H1 (cell line): ENCODE measurements at regions not wholly inside any gene's neighbourhood (a gene's known extent, or its start where the extent isn't known, plus 50 kb on each side); places are given as distances from the start of the nearest gene placed in this dataset.

Experiments
- CTCF ChIA-PET: fragments of 300-600 bp; sonication (Branson Sonifier 250); formaldehyde crosslinking; loops from one replicate; lab custom pipeline; 2021; ENCODE audit not compliant: partially characterized antibody; lab: Charles Lee
- POLR2A ChIA-PET: fragments of 300-600 bp; sonication (Branson Sonifier 250); formaldehyde crosslinking; loops from one replicate; lab custom pipeline; 2021; ENCODE audit warnings: inconsistent platforms; ENCODE audit not compliant: partially characterized antibody; lab: Charles Lee
- DNase-seq, 2 experiments: peaks; one replicate each; pipeline versions ENCODE4 v3.0.0 to v3.0.0-alpha.2; 2010 to 2022; ENCODE audit warnings: low spot score in 2 of 2, low read depth in 1 of 2, mixed read lengths in 1 of 2
- FAIRE-seq: peaks from 2 replicates; lab custom pipeline; 2011; peaks lifted over from hg19 to GRCh38; lab: Jason Lieb, UNC
- H2AFZ ChIP-seq: 2 replicates; pipeline ENCODE4 v1.8.1; 2012; ENCODE audit warnings: low read length, inconsistent platforms
- H2AK5ac ChIP-seq: 2 replicates; pipeline ENCODE4 v1.6.1; 2013; ENCODE audit warnings: low read depth, low read length
- H2BK120ac ChIP-seq: replicated peaks from 2 replicates; pipeline ENCODE3; 2013; ENCODE audit warnings: low read depth, low read length, inconsistent platforms
- H2BK12ac ChIP-seq: 2 replicates; pipeline ENCODE4 v1.6.1; 2013; ENCODE audit warnings: low read depth, low read length
- H2BK15ac ChIP-seq: 2 replicates; pipeline ENCODE4 v1.6.1; 2013; ENCODE audit warnings: low read length
- H2BK20ac ChIP-seq: 2 replicates; pipeline ENCODE4 v1.6.1; 2013; ENCODE audit warnings: low read length
- H2BK5ac ChIP-seq: 2 replicates; pipeline ENCODE4 v1.6.1; 2013; ENCODE audit warnings: low read depth, low read length
- H3K14ac ChIP-seq: 2 replicates; pipeline ENCODE4 v1.6.1; 2013; ENCODE audit warnings: inconsistent platforms; ENCODE audit not compliant: insufficient read length
- H3K18ac ChIP-seq: 2 replicates; pipeline ENCODE4 v1.6.1; 2013; ENCODE audit warnings: low read length; ENCODE audit errors: extremely low read depth
- H3K23ac ChIP-seq: 2 replicates; pipeline ENCODE4 v1.6.1; 2013; ENCODE audit warnings: inconsistent platforms; ENCODE audit not compliant: insufficient read length
- H3K23me2 ChIP-seq: 2 replicates; pipeline ENCODE4 v1.6.1; 2013; ENCODE audit warnings: low read depth, low read length
- H3K27ac ChIP-seq: 2 replicates; pipeline ENCODE4 v1.6.1; 2011; ENCODE audit warnings: low read depth, low read length, inconsistent platforms
- H3K27me3 ChIP-seq, 4 experiments: replicated peaks in 1 of 4; 1 replicate in 1 of 4; 2 replicates in 3 of 4; pipeline versions ENCODE4 v1.6.1 to v1.8.1; 2011 to 2013; ENCODE audit warnings: low read length in 3 of 4, mild to moderate bottlenecking in 3 of 4, inconsistent platforms in 2 of 4, mixed read lengths in 2 of 4, moderate library complexity in 1 of 4; ENCODE audit not compliant: control insufficient read depth in 3 of 4, insufficient read depth in 3 of 4; ENCODE audit errors: extremely low read depth in 1 of 4
- H3K36me3 ChIP-seq, 4 experiments: 2 replicates each; pipeline versions ENCODE4 v1.6.1 to v1.8.1; 2011 to 2013; ENCODE audit warnings: mild to moderate bottlenecking in 4 of 4, low read length in 3 of 4, moderate library complexity in 2 of 4, control low read depth in 1 of 4, inconsistent platforms in 1 of 4; ENCODE audit not compliant: insufficient read depth in 4 of 4, control insufficient read depth in 2 of 4
- H3K4ac ChIP-seq: replicated peaks from 2 replicates; pipeline ENCODE3; 2013; ENCODE audit warnings: low read length, low read depth, mixed read lengths, inconsistent platforms; ENCODE audit not compliant: insufficient read length
- H3K4me1 ChIP-seq, 4 experiments: replicated peaks in 1 of 4; 1 replicate in 1 of 4; 2 replicates in 3 of 4; pipeline versions ENCODE4 v1.6.1 to v1.8.1; 2011 to 2013; ENCODE audit warnings: low read length in 3 of 4, inconsistent platforms in 2 of 4, mixed read lengths in 1 of 4; ENCODE audit not compliant: insufficient read depth in 4 of 4, control insufficient read depth in 3 of 4
- H3K4me2 ChIP-seq, 2 experiments: 2 replicates each; pipeline versions ENCODE4 v1.6.1 to v1.8.1; 2011 to 2013; ENCODE audit warnings: low read depth in 2 of 2, low read length in 2 of 2, control low read depth in 1 of 2, inconsistent platforms in 1 of 2, mild to moderate bottlenecking in 1 of 2; ENCODE audit not compliant: insufficient read depth in 1 of 2
- H3K4me3 ChIP-seq, 4 experiments: fragments of 200-600, 300-600 bp in 1 of 4; sonication (generic), shearing (Covaris generic), sonication (Bioruptor Twin) in 1 of 4; 2 replicates each; pipeline versions ENCODE4 v1.5.1 to v1.8.1; 2011 to 2016; ENCODE audit warnings: low read length in 4 of 4, low read depth in 3 of 4, control low read depth in 2 of 4, inconsistent platforms in 2 of 4, mild to moderate bottlenecking in 2 of 4, mixed read lengths in 1 of 4, moderate library complexity in 1 of 4; ENCODE audit not compliant: insufficient read depth in 2 of 4; ENCODE audit errors: extremely low read depth in 1 of 4
- H3K56ac ChIP-seq: replicated peaks from 2 replicates; pipeline ENCODE3; 2013; ENCODE audit warnings: low read depth, mild to moderate bottlenecking, mixed read lengths, low read length, inconsistent platforms; ENCODE audit not compliant: insufficient read length
- H3K79me1 ChIP-seq: 2 replicates; pipeline ENCODE4 v1.6.1; 2013; ENCODE audit warnings: low read depth, low read length, control low read depth
- H3K79me2 ChIP-seq, 2 experiments: 2 replicates each; pipeline versions ENCODE4 v1.6.1 to v1.8.1; 2012 to 2013; ENCODE audit warnings: low read length in 2 of 2, mild to moderate bottlenecking in 2 of 2, inconsistent platforms in 1 of 2; ENCODE audit not compliant: insufficient read depth in 2 of 2, control insufficient read depth in 1 of 2
- H3K9ac ChIP-seq, 4 experiments: replicated peaks in 1 of 4; 1 replicate in 1 of 4; 2 replicates in 3 of 4; pipeline versions ENCODE4 v1.6.1 to v1.8.1; 2011 to 2013; ENCODE audit warnings: low read depth in 3 of 4, low read length in 3 of 4, control low read depth in 2 of 4, mild to moderate bottlenecking in 2 of 4, moderate library complexity in 2 of 4, inconsistent platforms in 1 of 4; ENCODE audit errors: extremely low read depth in 1 of 4
- H3K9me3 ChIP-seq, 2 experiments: 2 replicates each; pipeline versions ENCODE4 v1.6.1 to v1.8.1; 2012 to 2013; ENCODE audit warnings: mild to moderate bottlenecking in 2 of 2, moderate library complexity in 2 of 2, control low read depth in 1 of 2, inconsistent platforms in 1 of 2, low read depth in 1 of 2, low read length in 1 of 2, mixed read lengths in 1 of 2; ENCODE audit not compliant: insufficient read depth in 2 of 2
- H4K20me1 ChIP-seq, 2 experiments: replicated peaks in 1 of 2; 2 replicates each; pipeline versions ENCODE3 to v1.8.1; 2011 to 2013; ENCODE audit warnings: inconsistent platforms in 2 of 2, low read length in 2 of 2, mild to moderate bottlenecking in 1 of 2; ENCODE audit not compliant: insufficient read depth in 2 of 2, control insufficient read depth in 1 of 2
- H4K5ac ChIP-seq: 2 replicates; pipeline ENCODE4 v1.6.1; 2013; ENCODE audit warnings: low read length, low read depth, mixed read lengths, inconsistent platforms; ENCODE audit not compliant: insufficient read length
- H4K8ac ChIP-seq: 2 replicates; pipeline ENCODE4 v1.8.0; 2013; ENCODE audit warnings: mild to moderate bottlenecking, moderate library complexity, low read length, inconsistent platforms; ENCODE audit not compliant: insufficient read depth; ENCODE audit errors: extremely low read depth
- H4K91ac ChIP-seq: replicated peaks from 2 replicates; pipeline ENCODE3; 2013; ENCODE audit warnings: low read length, mixed read lengths, inconsistent platforms; ENCODE audit not compliant: insufficient read length
- BRCA1 ChIP-seq: IDR thresholded peaks from 2 replicates; pipeline ENCODE4 v1.6.1; 2012; ENCODE audit warnings: low read depth, low read length, improper control_type of control experiment
- JUND ChIP-seq: IDR thresholded peaks from 2 replicates; pipeline ENCODE4 v1.6.1; 2011; ENCODE audit warnings: mild to moderate bottlenecking, improper control_type of control experiment, low read length
- SAP30 ChIP-seq: fragments of 300-600 bp; sonication (generic); IDR thresholded peaks from 2 replicates; pipeline ENCODE4 v1.7.1; 2012; ENCODE audit warnings: low read length, moderate library complexity, mild to moderate bottlenecking, inconsistent platforms; ENCODE audit not compliant: insufficient read depth, insufficient replicate concordance
- SIX5 ChIP-seq: IDR thresholded peaks from 2 replicates; pipeline ENCODE4 v1.6.1; 2011; ENCODE audit warnings: mild to moderate bottlenecking, low read depth, low read length
- WGBS, 2 experiments: shearing (Covaris generic) in 1 of 2; methylation state at CpG; one replicate each; pipeline versions ENCODE4 v1.1.6 to v1.1.7; 2013 to 2015; ENCODE audit warnings: low lambda C conversion rate in 2 of 2, mixed read lengths in 2 of 2, inconsistent platforms in 1 of 2, low coverage in 1 of 2, missing lambda C conversion rate in 1 of 2; ENCODE audit not compliant: insufficient replicate concordance in 2 of 2, insufficient coverage in 1 of 2, insufficient read length in 1 of 2; ENCODE audit errors: extremely low coverage in 1 of 2, missing lambda C conversion rate in 1 of 2; 5-methylcytosine and 5-hydroxymethylcytosine counted together
- TF ChIP-seq, protein P1 (sequence below): IDR thresholded peaks from 2 replicates; pipeline ENCODE4 v1.6.1; 2012; ENCODE audit warnings: inconsistent platforms

DNA sequence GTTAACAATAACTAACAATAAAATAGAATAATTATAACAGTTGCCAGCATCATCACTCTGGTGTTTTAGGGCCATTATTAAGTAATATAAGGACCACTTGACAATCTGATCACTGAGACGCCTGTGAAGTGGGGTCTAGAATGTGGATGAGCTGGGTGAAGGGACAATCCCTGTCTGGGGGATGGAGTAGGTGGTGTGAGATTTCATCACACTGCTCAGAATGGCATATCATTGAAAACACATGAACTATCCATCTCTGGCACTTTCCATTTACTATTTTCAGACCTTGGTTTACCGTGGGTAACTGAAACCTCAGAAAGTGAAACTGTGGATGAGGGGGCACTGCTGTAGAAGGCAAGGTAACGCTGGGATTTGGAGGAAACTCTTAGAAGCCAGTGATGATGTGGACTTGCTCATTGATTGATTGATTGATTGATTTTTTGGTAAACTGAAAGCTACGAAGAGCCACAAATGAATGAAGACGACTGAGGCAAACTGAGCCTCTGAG is 204.4 kb upstream of the TWIST2 start:
- Histone ChIP-seq H3K9ac (no peak overlapping the region), H3K9me3 (no peaks in the 10 kb centered on the region), H2BK120ac (no peak overlapping the region), H2AFZ (no peak overlapping the region), H4K8ac (no peak overlapping the region), H4K91ac (no peak overlapping the region), H3K23ac (no peak overlapping the region), H3K56ac (no peak overlapping the region), H3K79me2 (no peaks in the 10 kb centered on the region), H3K27me3 (no peaks in the 10 kb centered on the region), H3K14ac (no peak overlapping the region), H4K5ac (no peak overlapping the region), H2BK5ac (no peak overlapping the region), H2AK5ac (no peak overlapping the region), H2BK12ac (no peak overlapping the region)
- peak in 1 of 2 experiments; percentile 10 for DNase-seq
- CTCF ChIA-PET = no interaction called here
- FAIRE-seq = no peak
- WGBS, 2 experiments = 92% methylated on average over 5 of the region's 5 CpGs; no CpG with 5 or more reads in 1 of the 2 experiments
- TF ChIP-seq, protein P1, sequence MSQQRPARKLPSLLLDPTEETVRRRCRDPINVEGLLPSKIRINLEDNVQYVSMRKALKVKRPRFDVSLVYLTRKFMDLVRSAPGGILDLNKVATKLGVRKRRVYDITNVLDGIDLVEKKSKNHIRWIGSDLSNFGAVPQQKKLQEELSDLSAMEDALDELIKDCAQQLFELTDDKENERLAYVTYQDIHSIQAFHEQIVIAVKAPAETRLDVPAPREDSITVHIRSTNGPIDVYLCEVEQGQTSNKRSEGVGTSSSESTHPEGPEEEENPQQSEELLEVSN = no peak
- TF ChIP-seq SAP30 = no peak
- no peak for TF ChIP-seq BRCA1
- TF ChIP-seq JUND = no peak
- TF ChIP-seq SIX5 = no peak
- TF ChIP-seq, all 59 proteins: peak for 0
- Histone ChIP-seq H3K79me1 (no peaks in the 10 kb centered on the region), H3K4me3 (no peak overlapping the region), H3K4ac (no peak overlapping the region), H3K23me2 (no peaks in the 10 kb centered on the region), H3K18ac (no peak overlapping the region), H3K4me2 (no peak overlapping the region), H3K4me1 (no peaks in the 10 kb centered on the region), H3K27ac (no peak overlapping the region), H4K20me1 (no peaks in the 10 kb centered on the region), H2BK20ac (no peak overlapping the region), H2BK15ac (no peak overlapping the region), H3K36me3 (no peaks in the 10 kb centered on the region)
- POLR2A ChIA-PET = no interaction called here
